H9 (cell line): ENCODE measurements at regions not wholly inside any gene's neighbourhood (a gene's known extent, or its start where the extent isn't known, plus 50 kb on each side); places are given as distances from the start of the nearest gene placed in this dataset.

Experiments
- DNase-seq: peaks from one replicate; pipeline ENCODE4 v3.0.0-alpha.2; 2017
- H2AFZ ChIP-seq: one replicate; pipeline ENCODE4 v1.6.1; 2013; ENCODE audit warnings: mild to moderate bottlenecking, low read length, control low read depth, moderate library complexity
- H2AK5ac ChIP-seq: 2 replicates; pipeline ENCODE4 v1.6.1; 2013; ENCODE audit warnings: low read length, control low read depth, mixed read lengths; ENCODE audit not compliant: insufficient read length
- H2BK120ac ChIP-seq: one replicate; pipeline ENCODE4 v1.6.1; 2013; ENCODE audit warnings: low read depth, mild to moderate bottlenecking, low read length, control low read depth, inconsistent platforms; ENCODE audit not compliant: poor library complexity, severe bottlenecking
- H2BK12ac ChIP-seq: 2 replicates; pipeline ENCODE4 v1.6.1; 2013; ENCODE audit warnings: low read length, control low read depth, mixed read lengths, low read depth; ENCODE audit not compliant: insufficient read length
- H2BK15ac ChIP-seq: 2 replicates; pipeline ENCODE4 v1.6.1; 2013; ENCODE audit warnings: low read depth, low read length, control low read depth
- H2BK20ac ChIP-seq: one replicate; pipeline ENCODE4 v1.6.1; 2013; ENCODE audit warnings: low read depth, mild to moderate bottlenecking, low read length, control low read depth, inconsistent platforms; ENCODE audit not compliant: poor library complexity, severe bottlenecking
- H2BK5ac ChIP-seq: 2 replicates; pipeline ENCODE4 v1.6.1; 2013; ENCODE audit warnings: low read length, control low read depth, mixed read lengths; ENCODE audit not compliant: insufficient read length
- H3K14ac ChIP-seq: 2 replicates; pipeline ENCODE4 v1.6.1; 2013; ENCODE audit warnings: low read length, control low read depth; ENCODE audit not compliant: insufficient read depth
- H3K18ac ChIP-seq: 2 replicates; pipeline ENCODE4 v1.6.1; 2013; ENCODE audit warnings: low read depth, mild to moderate bottlenecking, mixed read lengths, low read length, control low read depth; ENCODE audit not compliant: insufficient read length
- H3K23ac ChIP-seq: 2 replicates; pipeline ENCODE4 v1.6.1; 2013; ENCODE audit warnings: low read length, control low read depth, mixed read lengths, low read depth; ENCODE audit not compliant: insufficient read length
- H3K23me2 ChIP-seq: 2 replicates; pipeline ENCODE4 v1.6.1; 2013; ENCODE audit warnings: low read depth, mild to moderate bottlenecking, mixed read lengths, low read length, control low read depth; ENCODE audit not compliant: insufficient read length, poor library complexity, severe bottlenecking
- H3K27ac ChIP-seq: 2 replicates; pipeline ENCODE4 v1.5.1; 2013; ENCODE audit warnings: low read length, control low read depth, mixed read lengths, low read depth; ENCODE audit not compliant: insufficient read length
- H3K27me3 ChIP-seq: 2 replicates; pipeline ENCODE4 v1.6.1; 2013; ENCODE audit warnings: low read length, control low read depth, inconsistent platforms; ENCODE audit not compliant: insufficient read depth
- H3K4ac ChIP-seq: 2 replicates; pipeline ENCODE4 v1.6.1; 2013; ENCODE audit warnings: low read depth, mild to moderate bottlenecking, control low read depth, inconsistent platforms, low read length, moderate library complexity
- H3K4me1 ChIP-seq: 2 replicates; pipeline ENCODE4 v1.6.1; 2013; ENCODE audit warnings: low read length, control low read depth, inconsistent platforms; ENCODE audit not compliant: insufficient read depth
- H3K4me2 ChIP-seq: 2 replicates; pipeline ENCODE4 v1.6.1; 2013; ENCODE audit warnings: low read length, control low read depth, mixed read lengths; ENCODE audit not compliant: insufficient read length, insufficient read depth
- H3K56ac ChIP-seq: 2 replicates; pipeline ENCODE4 v1.6.1; 2013; ENCODE audit warnings: low read depth, mild to moderate bottlenecking, mixed read lengths, low read length, control low read depth; ENCODE audit not compliant: insufficient read length
- H3K79me1 ChIP-seq: 2 replicates; pipeline ENCODE4 v1.6.1; 2013; ENCODE audit warnings: low read depth, mild to moderate bottlenecking, moderate library complexity, low read length, control low read depth, inconsistent platforms; ENCODE audit not compliant: insufficient read depth, poor library complexity, severe bottlenecking
- H3K79me2 ChIP-seq: 2 replicates; pipeline ENCODE4 v1.6.1; 2013; ENCODE audit warnings: low read length, control low read depth, inconsistent platforms; ENCODE audit not compliant: insufficient read depth
- H3K9ac ChIP-seq: 2 replicates; pipeline ENCODE4 v1.6.1; 2013; ENCODE audit warnings: low read length, control low read depth, mixed read lengths; ENCODE audit not compliant: insufficient read length; ENCODE audit errors: extremely low read depth
- H3K9me3 ChIP-seq: one replicate; pipeline ENCODE4 v1.6.1; 2013; ENCODE audit warnings: low read depth, low read length, inconsistent platforms; ENCODE audit not compliant: control insufficient read depth
- H3T11ph ChIP-seq: one replicate; pipeline ENCODE4 v1.6.1; 2013; ENCODE audit warnings: mild to moderate bottlenecking, low read length, control low read depth, inconsistent platforms
- H4K20me1 ChIP-seq: one replicate; pipeline ENCODE4 v1.6.1; 2013; ENCODE audit not compliant: control insufficient read depth, insufficient read length, insufficient read depth
- H4K5ac ChIP-seq: 2 replicates; pipeline ENCODE4 v1.6.1; 2013; ENCODE audit warnings: low read depth, mild to moderate bottlenecking, mixed read lengths, low read length, control low read depth; ENCODE audit not compliant: insufficient read length
- H4K8ac ChIP-seq: replicated peaks from 2 replicates; pipeline ENCODE4 v1.6.1; 2013; ENCODE audit warnings: low read length, control low read depth, mixed read lengths, low read depth; ENCODE audit not compliant: insufficient read length
- H4K91ac ChIP-seq: 2 replicates; pipeline ENCODE4 v1.6.1; 2013; ENCODE audit warnings: low read depth, mild to moderate bottlenecking, moderate library complexity, mixed read lengths, low read length, control low read depth; ENCODE audit not compliant: insufficient read length
- H3K27ac Mint-ChIP-seq, 3 experiments: 2 replicates in 2 of 3; 3 replicates in 1 of 3; pipeline ENCODE4 v1.8.0; 2020 to 2021; ENCODE audit warnings: mixed read lengths in 3 of 3, mild to moderate bottlenecking in 1 of 3, moderate library complexity in 1 of 3
- H3K27me3 Mint-ChIP-seq: 2 replicates; pipeline ENCODE4 v1.8.0; 2021; ENCODE audit warnings: low read depth, mild to moderate bottlenecking, moderate library complexity, mixed read lengths
- H3K36me3 Mint-ChIP-seq, 3 experiments: 2 replicates in 2 of 3; 3 replicates in 1 of 3; pipeline ENCODE4 v1.8.0; 2020 to 2021; ENCODE audit warnings: low read depth in 3 of 3, mixed read lengths in 3 of 3; ENCODE audit not compliant: insufficient read depth in 1 of 3
- H3K4me1 Mint-ChIP-seq, 2 experiments: 2 replicates each; pipeline ENCODE4 v1.8.0; 2020; ENCODE audit warnings: mixed read lengths in 2 of 2
- H3K4me3 Mint-ChIP-seq, 2 experiments: 2 replicates in 1 of 2; 3 replicates in 1 of 2; pipeline ENCODE4 v1.8.0; 2020 to 2021; ENCODE audit warnings: mild to moderate bottlenecking in 2 of 2, mixed read lengths in 2 of 2, moderate library complexity in 1 of 2
- H3K9me3 Mint-ChIP-seq, 2 experiments: 2 replicates in 1 of 2; 3 replicates in 1 of 2; pipeline ENCODE4 v1.8.0; 2020; ENCODE audit warnings: mild to moderate bottlenecking in 2 of 2, mixed read lengths in 2 of 2, moderate library complexity in 1 of 2
- CTCF ChIP-seq: fragments of 200-600 bp; sonication (generic); conservative IDR thresholded peaks from 3 replicates; pipeline ENCODE4 v1.8.0; 2021; ENCODE audit warnings: antibody characterized with exemption, mild to moderate bottlenecking
- WGBS: extraction: QIAGEN DNeasy Blood & Tissue Kit; methylation state at CpG from one replicate; pipeline ENCODE4 v1.1.7; 2013; ENCODE audit warnings: missing lambda C conversion rate, low lambda C conversion rate, mixed read lengths; ENCODE audit not compliant: insufficient read length; ENCODE audit errors: extremely low coverage; 5-methylcytosine and 5-hydroxymethylcytosine counted together

- Histone ChIP-seq H2BK5ac (no peak overlapping the region), H3K23me2 (no peaks in the 10 kb centered on the region), H3K79me1 (no peaks in the 10 kb centered on the region), H4K8ac (no peak overlapping the region), H3K56ac (no peak overlapping the region), H2BK20ac (no peak overlapping the region), H2AK5ac (no peak overlapping the region), H3K18ac (no peak overlapping the region), H2BK12ac (no peak overlapping the region), H4K20me1 (no peaks in the 10 kb centered on the region), H3K9me3 (no peaks in the 10 kb centered on the region), H2BK15ac (no peak overlapping the region), H3K4ac (no peak overlapping the region), H4K91ac (no peak overlapping the region), H3K9ac (no peak overlapping the region), H3K4me1 (no peaks in the 10 kb centered on the region), H4K5ac (no peak overlapping the region), H3K14ac (no peak overlapping the region), H3K4me2 (no peak overlapping the region), H3K23ac (no peak overlapping the region), H2AFZ (no peak overlapping the region), H3K27ac (no peak overlapping the region), H2BK120ac (no peak overlapping the region), H3K79me2 (no peaks in the 10 kb centered on the region), H3T11ph (no peak overlapping the region), H3K27me3 (no peaks in the 10 kb centered on the region)
- TF ChIP-seq CTCF, result no peak
- Mint-ChIP-seq H3K36me3 (peaks cover 0 to 2% (median 0%) of the 10 kb centered on the region in 3 experiments; a peak in 1 of 7 replicates), H3K4me1 (no peaks in the 10 kb centered on the region), H3K4me3 (no peak overlapping the region), H3K27ac (no peak overlapping the region), H3K9me3 (peaks cover 0 to 4% of the 10 kb centered on the region in 2 experiments; a peak in 3 of 5 replicates), H3K27me3 (no peaks in the 10 kb centered on the region; the same call in 1 of the 2 replicates)
- WGBS, result no CpG with 5 or more reads among the region's 1 CpG
- no peak for DNase-seq
Observed at GRCh38 chr6:80622641-80623040, 516.2 kb downstream of the BCKDHB start.
